ENCODE measurements at regions not wholly inside any gene's neighbourhood (a gene's known extent, or its start where the extent isn't known, plus 50 kb on each side); places are given as distances from the start of the nearest gene placed in this dataset.

- Histone ChIP-seq H3K27ac (no peak overlapping the region), H3K9me3 (peaks cover 0 to 10% (median 0%) of the 10 kb centered on the region in 12 donors), H3K36me3 (no peaks in the 10 kb centered on the region), H3K4me1 (peaks cover 0 to 5% (median 0%) of the 10 kb centered on the region in 12 donors), H3K27me3 (no peaks in the 10 kb centered on the region), H3K4me3 (no peak overlapping the region)
- ATAC-seq = no peak
- WGBS, 4 donors = 81 to 91% (median 84%) methylated on average over 2 of the region's 2 CpGs
- no peak for TF ChIP-seq POLR2A (IDR thresholded peaks at IDR 0.05)
- TF ChIP-seq, protein P1, sequence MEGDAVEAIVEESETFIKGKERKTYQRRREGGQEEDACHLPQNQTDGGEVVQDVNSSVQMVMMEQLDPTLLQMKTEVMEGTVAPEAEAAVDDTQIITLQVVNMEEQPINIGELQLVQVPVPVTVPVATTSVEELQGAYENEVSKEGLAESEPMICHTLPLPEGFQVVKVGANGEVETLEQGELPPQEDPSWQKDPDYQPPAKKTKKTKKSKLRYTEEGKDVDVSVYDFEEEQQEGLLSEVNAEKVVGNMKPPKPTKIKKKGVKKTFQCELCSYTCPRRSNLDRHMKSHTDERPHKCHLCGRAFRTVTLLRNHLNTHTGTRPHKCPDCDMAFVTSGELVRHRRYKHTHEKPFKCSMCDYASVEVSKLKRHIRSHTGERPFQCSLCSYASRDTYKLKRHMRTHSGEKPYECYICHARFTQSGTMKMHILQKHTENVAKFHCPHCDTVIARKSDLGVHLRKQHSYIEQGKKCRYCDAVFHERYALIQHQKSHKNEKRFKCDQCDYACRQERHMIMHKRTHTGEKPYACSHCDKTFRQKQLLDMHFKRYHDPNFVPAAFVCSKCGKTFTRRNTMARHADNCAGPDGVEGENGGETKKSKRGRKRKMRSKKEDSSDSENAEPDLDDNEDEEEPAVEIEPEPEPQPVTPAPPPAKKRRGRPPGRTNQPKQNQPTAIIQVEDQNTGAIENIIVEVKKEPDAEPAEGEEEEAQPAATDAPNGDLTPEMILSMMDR (IDR thresholded peaks at IDR 0.05) = no peak
- intact Hi-C loops (cut with DNase I) = loop anchor here in 2 of 10 donors (5.0 to 10.0 kb wide), 2 partner anchors 183 to 1179 kb away; no protein-coding TSS in a partner anchor
- DNase-seq = no peak
These were observed 480.5 kb downstream of the KDM4C start for GRCh38 chr9:7238247-7238637.

DNA sequence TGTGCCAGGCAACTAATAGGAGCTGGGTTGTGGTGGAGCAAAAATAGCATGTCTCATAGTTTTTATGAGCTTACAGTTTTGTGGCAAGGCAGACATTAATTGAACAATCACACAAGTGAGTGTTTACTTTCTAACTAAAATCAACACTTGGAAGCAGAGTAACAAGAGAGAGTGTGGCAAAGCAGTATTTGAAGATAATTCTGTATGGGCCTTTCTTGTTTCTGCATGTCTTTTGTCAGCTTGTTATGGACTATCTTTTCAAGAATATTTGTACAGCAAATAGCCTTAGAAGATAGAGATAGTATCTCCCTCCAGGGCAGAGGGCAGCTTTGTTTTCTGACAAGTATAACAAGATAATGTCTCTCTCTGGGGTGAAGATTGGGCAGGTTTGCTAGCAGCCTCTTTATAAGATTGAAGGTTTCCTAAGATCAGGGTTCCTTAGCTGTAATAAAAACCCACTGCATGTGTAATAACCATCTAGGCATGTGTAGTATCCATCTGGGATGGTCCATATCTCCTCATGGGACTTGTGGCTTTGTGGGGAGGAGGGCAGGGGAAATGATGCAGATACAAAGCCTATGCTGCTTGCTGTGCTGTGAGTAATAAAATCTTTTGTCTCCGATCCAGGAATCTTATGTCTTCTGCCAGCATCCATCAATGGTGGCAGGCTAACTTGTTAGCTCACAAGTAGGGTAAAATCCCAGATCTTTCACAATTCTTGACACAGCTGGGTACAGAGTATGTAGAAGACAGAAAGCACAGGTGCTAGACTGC lies 479.9 kb downstream of the KDM4C start:
- H3K36me3 ChIP-seq = no peaks in the 10 kb centered on the region
- H3K27ac ChIP-seq = no peak overlapping the region
- H3K27me3 ChIP-seq = no peaks in the 10 kb centered on the region
- ATAC-seq (no peak), DNase-seq (no peak)
- H3K4me3 ChIP-seq = no peak overlapping the region
- intact Hi-C loops (cut with DNase I) = loop anchor here in 2 of 10 donors (5.0 to 10.0 kb wide), 2 partner anchors 183 to 1180 kb away; no protein-coding TSS in a partner anchor
- H3K9me3 ChIP-seq = peaks cover 0 to 10% (median 0%) of the 10 kb centered on the region in 12 donors
- 54 to 73% (median 65%) methylated on average over 1 of the region's 1 CpG for WGBS, 4 donors
- no peak for TF ChIP-seq POLR2A (IDR thresholded peaks at IDR 0.05)
- TF ChIP-seq, protein P1 (IDR thresholded peaks at IDR 0.05) = no peak
- peaks cover 0 to 5% (median 0%) of the 10 kb centered on the region in 12 donors for H3K4me1 ChIP-seq

- DNase-seq = no peak
- Histone ChIP-seq H3K4me1 (peaks cover 0 to 5% (median 0%) of the 10 kb centered on the region in 12 donors), H3K4me3 (no peak overlapping the region), H3K9me3 (peaks cover 0 to 10% (median 0%) of the 10 kb centered on the region in 12 donors), H3K27ac (no peak overlapping the region), H3K36me3 (no peaks in the 10 kb centered on the region), H3K27me3 (no peaks in the 10 kb centered on the region)
- 74 to 89% (median 87%) methylated on average over 5 of the region's 5 CpGs for WGBS, 4 donors
- intact Hi-C loops (cut with DNase I) = loop anchor here in 2 of 10 donors (5.0 to 10.0 kb wide), 2 partner anchors 181 to 1181 kb away; no protein-coding TSS in a partner anchor
- TF ChIP-seq, protein P1 (IDR thresholded peaks at IDR 0.05) = no peak
- no peak for TF ChIP-seq POLR2A (IDR thresholded peaks at IDR 0.05)
- ATAC-seq = no peak
These were observed 478.4 kb downstream of the KDM4C start for GRCh38 chr9:7236186-7236585.

GRCh38 chr9:7234144-7234543 lies 476.4 kb downstream of the KDM4C start:
- H3K36me3 ChIP-seq = no peaks in the 10 kb centered on the region
- DNase-seq (no peak), ATAC-seq (no peak)
- TF ChIP-seq, protein P1 (IDR thresholded peaks at IDR 0.05) = peak in 9 of 12 donors; percentile 20 to 52 (median 35)
- no peak for TF ChIP-seq POLR2A (IDR thresholded peaks at IDR 0.05)
- 40 to 58% (median 50%) methylated on average over 5 of the region's 5 CpGs for WGBS, 4 donors
- intact Hi-C loops (cut with DNase I) = loop anchor here in 1 of 10 donors (10.0 kb wide), 1 partner anchor 179 kb away; no protein-coding TSS in a partner anchor
- H3K27ac ChIP-seq = no peak overlapping the region
- no peaks in the 10 kb centered on the region for H3K4me1 ChIP-seq
- H3K27me3 ChIP-seq = peaks cover 0 to 6% (median 0%) of the 10 kb centered on the region in 9 donors
- no peaks in the 10 kb centered on the region for H3K9me3 ChIP-seq
- H3K4me3 ChIP-seq = no peak overlapping the region

All from heart left ventricle (tissue), 16 donors.